Panc1 (cell line): ENCODE measurements at regions not wholly inside any gene's neighbourhood (a gene's known extent, or its start where the extent isn't known, plus 50 kb on each side); places are given as distances from the start of the nearest gene placed in this dataset.

Experiments used
- ATAC-seq: fragments of 200-7000 bp; cut with Tn5 transposase; 2 replicates; pipeline ENCODE4 v1.9.1; 2020; ENCODE audit warnings: mild to moderate bottlenecking, moderate library complexity
- BruUV-seq: library from RNA; stranded (reverse); fragments of 400-500 nt; replicated peaks from 2 replicates; lab custom pipeline; 2021; lab: Mats Ljungman, UMichigan
- CTCF ChIA-PET: fragments of 300-600 bp; sonication (Branson Sonifier 250); formaldehyde crosslinking; loops from one replicate; lab custom pipeline; 2022; ENCODE audit warnings: antibody characterized with exemption; lab: Charles Lee
- POLR2A ChIA-PET: fragments of 300-600 bp; sonication (Branson Sonifier 250); formaldehyde crosslinking; loops from one replicate; lab custom pipeline; 2022; ENCODE audit warnings: antibody characterized with exemption; lab: Charles Lee
- DNase-seq: peaks from one replicate; pipeline ENCODE4 v3.0.0-alpha.2; 2010; ENCODE audit warnings: low read depth, low spot score
- H3K27ac ChIP-seq: 2 replicates; pipeline ENCODE4 v1.5.1; 2011; ENCODE audit warnings: mild to moderate bottlenecking, low read length, inconsistent platforms
- H3K27me3 ChIP-seq: fragments of 200-500 bp; sonication (Bioruptor generic); 2 replicates; pipeline ENCODE4 v1.6.0; 2014; ENCODE audit warnings: low read length, inconsistent platforms; ENCODE audit not compliant: control insufficient read depth, insufficient read depth
- H3K36me3 ChIP-seq: fragments of 200-500 bp; sonication (Bioruptor generic); 2 replicates; pipeline ENCODE4 v1.5.1; 2014; ENCODE audit warnings: inconsistent platforms, mild to moderate bottlenecking, low read length, moderate library complexity; ENCODE audit not compliant: control insufficient read depth, insufficient read depth
- H3K4me1 ChIP-seq: 2 replicates; pipeline ENCODE4 v1.5.1; 2011; ENCODE audit warnings: inconsistent platforms, mild to moderate bottlenecking, low read length, moderate library complexity; ENCODE audit not compliant: control insufficient read depth, insufficient read depth
- H3K4me3 ChIP-seq, 2 experiments: 2 replicates each; pipeline ENCODE4 v1.5.1; 2011 to 2012; ENCODE audit warnings: low read depth in 2 of 2, low read length in 2 of 2, mild to moderate bottlenecking in 2 of 2, inconsistent platforms in 1 of 2, moderate library complexity in 1 of 2
- H3K9me3 ChIP-seq: fragments of 200-500 bp; sonication (Bioruptor generic); 2 replicates; pipeline ENCODE4 v1.5.1; 2014; ENCODE audit warnings: low read depth, mild to moderate bottlenecking, inconsistent platforms, low read length, moderate library complexity; ENCODE audit not compliant: control insufficient read depth, insufficient read depth
- POLR2AphosphoS5 ChIP-seq: IDR thresholded peaks from 2 replicates; pipeline ENCODE4 v1.6.1; 2012; ENCODE audit warnings: mild to moderate bottlenecking, low read depth, low read length, moderate library complexity
- SIN3A ChIP-seq: IDR thresholded peaks from 2 replicates; pipeline ENCODE4 v1.6.1; 2012; ENCODE audit warnings: low read depth, mild to moderate bottlenecking, low read length, moderate library complexity, borderline replicate concordance; ENCODE audit not compliant: insufficient read depth
- TCF7L2 ChIP-seq: IDR thresholded peaks from 2 replicates; pipeline ENCODE4 v1.6.1; 2011; ENCODE audit warnings: mild to moderate bottlenecking, low read depth, low read length, inconsistent platforms
- in situ Hi-C: cut with HindIII; loops from 2 replicates; pipeline ENCODE4 v1.10.0; 2016; ENCODE audit warnings: low sequenced_read_pairs, low pct_unique_long_range_greater_than_20kb
- intact Hi-C: fragments of 100-400 bp; cut with micrococcal nuclease; formaldehyde crosslinking; loops from one replicate; pipeline ENCODE4 v1.10.0; 2022; ENCODE audit not compliant: unreplicated experiment
- TF ChIP-seq, protein P1 (sequence below), 2 experiments: IDR thresholded peaks; 2 replicates each; pipeline ENCODE4 v1.6.1; 2011 to 2012; ENCODE audit warnings: low read depth in 2 of 2, control low read depth in 1 of 2, low read length in 1 of 2, mild to moderate bottlenecking in 1 of 2, moderate library complexity in 1 of 2; ENCODE audit not compliant: insufficient read depth in 1 of 2
- TF ChIP-seq, protein P2 (sequence below): fragments of 450-650 bp; IDR thresholded peaks from 2 replicates; pipeline ENCODE4 v1.5.1; 2017; ENCODE audit warnings: mild to moderate bottlenecking

DNA sequence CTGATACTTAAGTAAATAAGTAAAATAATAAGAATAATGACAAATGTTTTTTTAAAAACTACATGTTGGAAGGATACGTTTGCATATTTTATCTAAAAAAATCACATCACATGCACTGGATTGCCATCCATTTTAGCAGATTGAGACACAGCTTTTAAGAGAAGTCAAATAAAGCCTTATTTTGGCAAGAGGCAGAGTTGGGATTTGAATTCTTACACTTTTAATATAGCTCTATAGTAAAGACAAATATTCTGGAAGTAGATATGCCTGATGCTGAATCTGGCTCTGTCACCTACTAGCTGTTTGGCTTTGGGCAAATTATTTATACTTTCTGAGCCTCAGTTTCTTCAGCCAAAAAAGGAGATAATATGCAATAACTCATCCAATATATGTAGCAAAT, 386.4 kb downstream of the ETV1 start:
- in situ Hi-C loops: no loop called here
- no TSS peak for BruUV-seq
- Histone ChIP-seq H3K27me3 (no peaks in the 10 kb centered on the region), H3K9me3 (no peaks in the 10 kb centered on the region), H3K36me3 (no peaks in the 10 kb centered on the region), H3K4me1 (no peaks in the 10 kb centered on the region), H3K27ac (no peak overlapping the region), H3K4me3 (no peak overlapping the region)
- TF ChIP-seq POLR2AphosphoS5: no peak
- TF ChIP-seq TCF7L2: no peak
- TF ChIP-seq, protein P1, sequence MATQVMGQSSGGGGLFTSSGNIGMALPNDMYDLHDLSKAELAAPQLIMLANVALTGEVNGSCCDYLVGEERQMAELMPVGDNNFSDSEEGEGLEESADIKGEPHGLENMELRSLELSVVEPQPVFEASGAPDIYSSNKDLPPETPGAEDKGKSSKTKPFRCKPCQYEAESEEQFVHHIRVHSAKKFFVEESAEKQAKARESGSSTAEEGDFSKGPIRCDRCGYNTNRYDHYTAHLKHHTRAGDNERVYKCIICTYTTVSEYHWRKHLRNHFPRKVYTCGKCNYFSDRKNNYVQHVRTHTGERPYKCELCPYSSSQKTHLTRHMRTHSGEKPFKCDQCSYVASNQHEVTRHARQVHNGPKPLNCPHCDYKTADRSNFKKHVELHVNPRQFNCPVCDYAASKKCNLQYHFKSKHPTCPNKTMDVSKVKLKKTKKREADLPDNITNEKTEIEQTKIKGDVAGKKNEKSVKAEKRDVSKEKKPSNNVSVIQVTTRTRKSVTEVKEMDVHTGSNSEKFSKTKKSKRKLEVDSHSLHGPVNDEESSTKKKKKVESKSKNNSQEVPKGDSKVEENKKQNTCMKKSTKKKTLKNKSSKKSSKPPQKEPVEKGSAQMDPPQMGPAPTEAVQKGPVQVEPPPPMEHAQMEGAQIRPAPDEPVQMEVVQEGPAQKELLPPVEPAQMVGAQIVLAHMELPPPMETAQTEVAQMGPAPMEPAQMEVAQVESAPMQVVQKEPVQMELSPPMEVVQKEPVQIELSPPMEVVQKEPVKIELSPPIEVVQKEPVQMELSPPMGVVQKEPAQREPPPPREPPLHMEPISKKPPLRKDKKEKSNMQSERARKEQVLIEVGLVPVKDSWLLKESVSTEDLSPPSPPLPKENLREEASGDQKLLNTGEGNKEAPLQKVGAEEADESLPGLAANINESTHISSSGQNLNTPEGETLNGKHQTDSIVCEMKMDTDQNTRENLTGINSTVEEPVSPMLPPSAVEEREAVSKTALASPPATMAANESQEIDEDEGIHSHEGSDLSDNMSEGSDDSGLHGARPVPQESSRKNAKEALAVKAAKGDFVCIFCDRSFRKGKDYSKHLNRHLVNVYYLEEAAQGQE (IDR thresholded peaks at IDR 0.05; ENCODE audit: insufficient read depth in 1 of 2, low read depth in 2 of 2, low read length in 1 of 2): no peak
- no peak for TF ChIP-seq SIN3A
- TF ChIP-seq, protein P2, sequence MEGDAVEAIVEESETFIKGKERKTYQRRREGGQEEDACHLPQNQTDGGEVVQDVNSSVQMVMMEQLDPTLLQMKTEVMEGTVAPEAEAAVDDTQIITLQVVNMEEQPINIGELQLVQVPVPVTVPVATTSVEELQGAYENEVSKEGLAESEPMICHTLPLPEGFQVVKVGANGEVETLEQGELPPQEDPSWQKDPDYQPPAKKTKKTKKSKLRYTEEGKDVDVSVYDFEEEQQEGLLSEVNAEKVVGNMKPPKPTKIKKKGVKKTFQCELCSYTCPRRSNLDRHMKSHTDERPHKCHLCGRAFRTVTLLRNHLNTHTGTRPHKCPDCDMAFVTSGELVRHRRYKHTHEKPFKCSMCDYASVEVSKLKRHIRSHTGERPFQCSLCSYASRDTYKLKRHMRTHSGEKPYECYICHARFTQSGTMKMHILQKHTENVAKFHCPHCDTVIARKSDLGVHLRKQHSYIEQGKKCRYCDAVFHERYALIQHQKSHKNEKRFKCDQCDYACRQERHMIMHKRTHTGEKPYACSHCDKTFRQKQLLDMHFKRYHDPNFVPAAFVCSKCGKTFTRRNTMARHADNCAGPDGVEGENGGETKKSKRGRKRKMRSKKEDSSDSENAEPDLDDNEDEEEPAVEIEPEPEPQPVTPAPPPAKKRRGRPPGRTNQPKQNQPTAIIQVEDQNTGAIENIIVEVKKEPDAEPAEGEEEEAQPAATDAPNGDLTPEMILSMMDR: no peak
- ATAC-seq: no peak
- POLR2A ChIA-PET: no interaction called here
- intact Hi-C loops: no loop called here
- CTCF ChIA-PET: no interaction called here
- no peak for DNase-seq

DNA sequence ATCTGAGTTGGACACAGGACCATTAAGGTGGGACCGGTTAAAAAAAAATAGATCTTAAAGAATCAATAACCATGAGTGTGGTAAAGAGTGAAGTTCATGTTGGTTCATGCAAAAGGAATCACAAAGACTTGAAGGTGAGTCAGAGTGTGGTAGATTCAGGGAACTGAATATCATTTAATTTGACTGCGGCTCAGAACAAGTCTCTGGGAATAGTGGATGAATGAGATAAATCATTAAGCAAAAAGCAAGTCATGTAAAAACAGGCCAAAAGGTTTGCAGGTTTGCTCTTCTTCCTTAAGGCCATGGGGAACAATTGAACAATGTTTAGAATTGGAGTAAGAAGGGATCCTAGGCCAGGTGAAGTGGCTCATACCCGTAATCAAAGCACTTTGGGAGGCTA, 385.8 kb downstream of the ETV1 start:
- Histone ChIP-seq H3K4me3 (no peak overlapping the region), H3K27me3 (no peaks in the 10 kb centered on the region), H3K4me1 (no peaks in the 10 kb centered on the region), H3K36me3 (no peaks in the 10 kb centered on the region), H3K9me3 (no peaks in the 10 kb centered on the region), H3K27ac (no peak overlapping the region)
- no peak for ATAC-seq
- TF ChIP-seq TCF7L2: no peak
- TF ChIP-seq, protein P1 (IDR thresholded peaks at IDR 0.05; ENCODE audit: insufficient read depth in 1 of 2, low read depth in 2 of 2, low read length in 1 of 2): no peak
- TF ChIP-seq, protein P2: no peak
- TF ChIP-seq SIN3A: no peak
- no peak for TF ChIP-seq POLR2AphosphoS5
- no peak for DNase-seq
- ChIA-PET POLR2A (no interaction called here), CTCF (no interaction called here)
- in situ Hi-C loops: no loop called here
- BruUV-seq: no TSS peak
- intact Hi-C loops: no loop called here
